GM19468 (cell line): ENCODE measurements at regions not wholly inside any gene's neighbourhood (a gene's known extent, or its start where the extent isn't known, plus 50 kb on each side); places are given as distances from the start of the nearest gene placed in this dataset.

ENCODE experiments used
- ATAC-seq: cut with Tn5 transposase; IDR thresholded peaks from one replicate; pipeline ENCODE4 v1.9.1; 2021; ENCODE audit warnings: mild to moderate bottlenecking, moderate library complexity, moderate number of reproducible peaks; ENCODE audit not compliant: unreplicated experiment; ENCODE audit errors: extremely low read depth

- no peak for ATAC-seq
Observed at GRCh38 chr15:97600190-97600589, 360.3 kb upstream of the ARRDC4 start.

- no peak for ATAC-seq
Observed at GRCh38 chr15:97604677-97605076, 355.8 kb upstream of the ARRDC4 start.

GRCh38 chr15:97615114-97615513, 345.4 kb upstream of the ARRDC4 start:
- ATAC-seq = no peak

- ATAC-seq = no peak
Observed at GRCh38 chr15:97623091-97623661, 337.3 kb upstream of the ARRDC4 start.

- no peak for ATAC-seq
Observed at GRCh38 chr15:97627634-97628033, 332.9 kb upstream of the ARRDC4 start.

GRCh38 chr15:97645758-97646157, 314.7 kb upstream of the ARRDC4 start:
- no peak for ATAC-seq

GRCh38 chr15:97648728-97649127, 311.8 kb upstream of the ARRDC4 start:
- no peak for ATAC-seq

- no peak for ATAC-seq
Observed at GRCh38 chr15:97652041-97652440, 308.5 kb upstream of the ARRDC4 start.

- no peak for ATAC-seq
Observed at GRCh38 chr15:97652700-97653167, 307.8 kb upstream of the ARRDC4 start.

GRCh38 chr15:97653896-97654295, 306.6 kb upstream of the ARRDC4 start:
- no peak for ATAC-seq

- no peak for ATAC-seq
Observed at GRCh38 chr15:97654481-97655076, 305.9 kb upstream of the ARRDC4 start.

- no peak for ATAC-seq
Observed at GRCh38 chr15:97661796-97662195, 298.7 kb upstream of the ARRDC4 start.

GRCh38 chr15:97672586-97672985, 287.9 kb upstream of the ARRDC4 start:
- ATAC-seq = no peak

GRCh38 chr15:97678656-97679055, 281.8 kb upstream of the ARRDC4 start:
- ATAC-seq = no peak

- ATAC-seq = no peak
Observed at GRCh38 chr15:97679106-97679688, 281.3 kb upstream of the ARRDC4 start.

GRCh38 chr15:97680606-97681220, 279.8 kb upstream of the ARRDC4 start:
- ATAC-seq = no peak

- no peak for ATAC-seq
Observed at GRCh38 chr15:97683831-97684230, 276.7 kb upstream of the ARRDC4 start.

- ATAC-seq = no peak
Observed at GRCh38 chr15:97684249-97684648, 276.3 kb upstream of the ARRDC4 start.

GRCh38 chr15:97686324-97686723, 274.2 kb upstream of the ARRDC4 start:
- no peak for ATAC-seq

GRCh38 chr15:97687654-97688053, 272.8 kb upstream of the ARRDC4 start:
- no peak for ATAC-seq

- ATAC-seq = no peak
Observed at GRCh38 chr15:97688177-97688576, 272.3 kb upstream of the ARRDC4 start.
